ENCODE measurements at regions not wholly inside any gene's neighbourhood (a gene's known extent, or its start where the extent isn't known, plus 50 kb on each side); places are given as distances from the start of the nearest gene placed in this dataset.
"Not testable (repeated sequence)": the region's sequence is repeated elsewhere in the genome, so short reads cannot be mapped to it uniquely, and the experiment has no call there.

- DNase-seq = no peak
Measured at GRCh38 chr20:47993035-47993755, 207.9 kb upstream of the SULF2 start.

GRCh38 chr20:47991875-47992488 lies 206.7 kb upstream of the SULF2 start:
- DNase-seq = no peak

- no peak for DNase-seq
Measured at GRCh38 chr20:47990507-47991150, 205.3 kb upstream of the SULF2 start.

GRCh38 chr20:47989957-47990356 lies 204.7 kb upstream of the SULF2 start:
- DNase-seq = no peak

- no peak for DNase-seq
Measured at GRCh38 chr20:47988676-47989075, 203.4 kb upstream of the SULF2 start.

- no peak for DNase-seq
Measured at GRCh38 chr20:47985092-47985850, 200.0 kb upstream of the SULF2 start.

- no peak for DNase-seq
Measured at GRCh38 chr20:47984437-47984836, 199.2 kb upstream of the SULF2 start.

GRCh38 chr20:47983642-47984041 lies 198.4 kb upstream of the SULF2 start:
- DNase-seq = not testable (repeated sequence)

GRCh38 chr20:47982574-47983360 lies 197.5 kb upstream of the SULF2 start:
- DNase-seq = no peak

- DNase-seq = no peak
Measured at GRCh38 chr20:47981222-47981621, 195.9 kb upstream of the SULF2 start.

GRCh38 chr20:47980336-47981177 lies 195.3 kb upstream of the SULF2 start:
- no peak for DNase-seq

- DNase-seq = not testable (repeated sequence)
Measured at GRCh38 chr20:47979361-47980095, 194.2 kb upstream of the SULF2 start.

GRCh38 chr20:47978428-47979120 lies 193.3 kb upstream of the SULF2 start:
- not testable (repeated sequence) for DNase-seq

GRCh38 chr20:47977789-47978252 lies 192.5 kb upstream of the SULF2 start:
- DNase-seq = not testable (repeated sequence)

- DNase-seq = not testable (repeated sequence)
Measured at GRCh38 chr20:47977017-47977788, 191.9 kb upstream of the SULF2 start.

GRCh38 chr20:47974234-47974878 lies 189.1 kb upstream of the SULF2 start:
- no peak for DNase-seq

- DNase-seq = no peak
Measured at GRCh38 chr20:47973519-47974233, 188.4 kb upstream of the SULF2 start.

GRCh38 chr20:47972916-47973309 lies 187.6 kb upstream of the SULF2 start:
- no peak for DNase-seq
